HEK293 (cell line): ENCODE measurements at regions not wholly inside any gene's neighbourhood (a gene's known extent, or its start where the extent isn't known, plus 50 kb on each side); places are given as distances from the start of the nearest gene placed in this dataset.

Experiments used
- CTCF ChIA-PET: fragments of 350-600 bp; formaldehyde crosslinking; extraction: SDS; loops from one replicate; lab custom pipeline; 2021; ENCODE audit warnings: antibody characterized with exemption; lab: Yijun Ruan, JAX
- POLR2A ChIA-PET: fragments of 300-600 bp; formaldehyde crosslinking; extraction: SDS; loops from one replicate; lab custom pipeline; 2020; ENCODE audit warnings: antibody characterized with exemption, inconsistent platforms; lab: Yijun Ruan, JAX
- H3K27ac ChIP-seq: fragments of 200-500 bp; sonication (Bioruptor generic); 2 replicates; pipeline ENCODE4 v1.5.1; 2014; ENCODE audit warnings: low read depth, low read length, control low read depth, inconsistent platforms; ENCODE audit errors: extremely low read depth
- H3K36me3 ChIP-seq, 2 experiments: fragments of 200-500 bp in 1 of 2; sonication (Bioruptor generic) in 1 of 2; 1 replicate in 1 of 2; 2 replicates in 1 of 2; pipeline ENCODE4 v1.5.1; 2014 to 2017; ENCODE audit warnings: inconsistent platforms in 2 of 2, low read length in 2 of 2; ENCODE audit not compliant: control insufficient read depth in 2 of 2, insufficient read depth in 1 of 2
- H3K4me1 ChIP-seq: fragments of 200-500 bp; sonication (Bioruptor generic); 2 replicates; pipeline ENCODE4 v1.5.1; 2014; ENCODE audit warnings: mild to moderate bottlenecking, low read length, inconsistent platforms; ENCODE audit not compliant: control insufficient read depth, insufficient read depth
- H3K4me3 ChIP-seq: 2 replicates; pipeline ENCODE4 v1.5.1; 2011; ENCODE audit warnings: low read depth, mild to moderate bottlenecking, control low read depth, low read length, moderate library complexity
- H3K9me3 ChIP-seq: fragments of 200-500 bp; sonication (Bioruptor generic); 2 replicates; pipeline ENCODE4 v1.5.1; 2014; ENCODE audit warnings: low read depth, low read length, inconsistent platforms; ENCODE audit not compliant: control insufficient read depth, insufficient read depth
- CTCF ChIP-seq: fragments of 450-650 bp; formaldehyde crosslinking; IDR thresholded peaks from 2 replicates; pipeline ENCODE4 v1.5.1; 2016; ENCODE audit warnings: missing biosample characterization, missing genetic modification characterization
- GLI4 ChIP-seq: fragments of 450-650 bp; formaldehyde crosslinking; IDR thresholded peaks from 2 replicates; pipeline ENCODE4 v1.5.1; 2016; ENCODE audit warnings: missing biosample characterization, missing genetic modification characterization
- MZF1 ChIP-seq: fragments of 450-650 bp; formaldehyde crosslinking; IDR thresholded peaks from 2 replicates; pipeline ENCODE4 v1.5.1; 2017; ENCODE audit warnings: missing biosample characterization, missing genetic modification characterization, borderline replicate concordance
- ZBTB8A ChIP-seq: fragments of 450-650 bp; formaldehyde crosslinking; IDR thresholded peaks from 2 replicates; pipeline ENCODE4 v1.5.1; 2016; ENCODE audit warnings: missing biosample characterization, missing genetic modification characterization
- ZEB2 ChIP-seq: fragments of 450-650 bp; formaldehyde crosslinking; IDR thresholded peaks from 2 replicates; pipeline ENCODE4 v1.5.1; 2016; ENCODE audit warnings: missing biosample characterization, missing genetic modification characterization
- ZNF138 ChIP-seq: fragments of 450-650 bp; formaldehyde crosslinking; IDR thresholded peaks from 2 replicates; pipeline ENCODE4 v1.5.1; 2016; ENCODE audit warnings: missing biosample characterization, missing genetic modification characterization, borderline replicate concordance
- ZNF16 ChIP-seq: fragments of 450-650 bp; formaldehyde crosslinking; IDR thresholded peaks from 2 replicates; pipeline ENCODE4 v1.5.1; 2016; ENCODE audit warnings: low read depth, missing biosample characterization, missing genetic modification characterization
- ZNF2 ChIP-seq: fragments of 450-650 bp; formaldehyde crosslinking; IDR thresholded peaks from 2 replicates; pipeline ENCODE4 v1.5.1; 2016; ENCODE audit warnings: missing biosample characterization, missing genetic modification characterization
- ZNF324 ChIP-seq: fragments of 450-650 bp; formaldehyde crosslinking; IDR thresholded peaks from 2 replicates; pipeline ENCODE4 v1.5.1; 2016; ENCODE audit warnings: missing biosample characterization, missing genetic modification characterization
- ZNF48 ChIP-seq: fragments of 450-650 bp; formaldehyde crosslinking; IDR thresholded peaks from 2 replicates; pipeline ENCODE4 v1.5.1; 2016; ENCODE audit warnings: missing biosample characterization, missing genetic modification characterization
- ZNF596 ChIP-seq: fragments of 450-650 bp; IDR thresholded peaks from 2 replicates; pipeline ENCODE4 v1.5.0; 2018; ENCODE audit warnings: missing biosample characterization, mild to moderate bottlenecking, missing genetic modification characterization, moderate library complexity
- ZNF610 ChIP-seq: fragments of 450-650 bp; formaldehyde crosslinking; IDR thresholded peaks from 2 replicates; pipeline ENCODE4 v1.5.1; 2016; ENCODE audit warnings: missing biosample characterization, missing genetic modification characterization, borderline replicate concordance
- ZNF707 ChIP-seq: fragments of 450-650 bp; formaldehyde crosslinking; IDR thresholded peaks from 2 replicates; pipeline ENCODE4 v1.5.1; 2016; ENCODE audit warnings: missing biosample characterization, missing genetic modification characterization
- ZNF837 ChIP-seq: fragments of 450-650 bp; formaldehyde crosslinking; IDR thresholded peaks from 2 replicates; pipeline ENCODE4 v1.5.1; 2016; ENCODE audit warnings: missing biosample characterization, missing genetic modification characterization
- TF ChIP-seq, protein P1 (sequence below): fragments of 450-650 bp; formaldehyde crosslinking; IDR thresholded peaks from 2 replicates; pipeline ENCODE4 v1.5.1; 2016; ENCODE audit warnings: missing biosample characterization, missing genetic modification characterization
- TF ChIP-seq, protein P2 (sequence below): fragments of 450-650 bp; formaldehyde crosslinking; IDR thresholded peaks from 2 replicates; pipeline ENCODE4 v1.5.1; 2016; ENCODE audit warnings: missing biosample characterization, missing genetic modification characterization, borderline replicate concordance

DNA sequence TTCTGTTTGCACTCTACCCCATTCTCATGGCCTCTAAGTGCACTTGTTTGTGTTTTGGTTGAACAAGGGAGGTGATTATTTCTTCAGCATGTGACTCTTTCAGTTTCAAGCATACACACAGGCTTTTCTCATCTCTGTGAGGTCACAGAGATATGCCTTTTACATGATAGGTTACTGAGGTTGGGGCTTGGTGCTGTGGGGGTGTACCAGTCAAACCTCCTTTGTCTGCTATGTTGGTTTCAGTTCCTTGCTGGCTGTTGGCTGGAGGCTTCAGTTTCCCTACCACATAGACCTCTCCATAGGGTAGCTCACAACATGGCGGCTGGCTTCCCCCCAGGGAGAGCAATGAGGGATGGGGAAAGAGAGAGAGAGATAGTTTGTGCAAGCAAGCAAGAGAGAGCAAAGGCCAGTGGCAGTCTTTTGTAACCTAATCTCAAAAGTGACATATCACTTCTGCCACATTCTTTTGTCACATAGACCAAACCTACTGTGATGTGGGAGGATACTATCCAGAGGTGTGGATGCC, 96.7 kb upstream of the SEMA6A start:
- H3K27ac ChIP-seq: no peak overlapping the region
- H3K36me3 ChIP-seq: no peaks in the 10 kb centered on the region
- no peaks in the 10 kb centered on the region for H3K4me1 ChIP-seq
- no peak for TF ChIP-seq ZNF837 (tag by site-specific recombination)
- no peak for TF ChIP-seq MZF1
- TF ChIP-seq GLI4 (tag by site-specific recombination): no peak
- TF ChIP-seq ZNF610 (tag by site-specific recombination): no peak
- TF ChIP-seq ZBTB8A: no peak
- TF ChIP-seq ZEB2 (tag by site-specific recombination): no peak
- TF ChIP-seq ZNF16 (tag by site-specific recombination): no peak
- TF ChIP-seq, protein P1, sequence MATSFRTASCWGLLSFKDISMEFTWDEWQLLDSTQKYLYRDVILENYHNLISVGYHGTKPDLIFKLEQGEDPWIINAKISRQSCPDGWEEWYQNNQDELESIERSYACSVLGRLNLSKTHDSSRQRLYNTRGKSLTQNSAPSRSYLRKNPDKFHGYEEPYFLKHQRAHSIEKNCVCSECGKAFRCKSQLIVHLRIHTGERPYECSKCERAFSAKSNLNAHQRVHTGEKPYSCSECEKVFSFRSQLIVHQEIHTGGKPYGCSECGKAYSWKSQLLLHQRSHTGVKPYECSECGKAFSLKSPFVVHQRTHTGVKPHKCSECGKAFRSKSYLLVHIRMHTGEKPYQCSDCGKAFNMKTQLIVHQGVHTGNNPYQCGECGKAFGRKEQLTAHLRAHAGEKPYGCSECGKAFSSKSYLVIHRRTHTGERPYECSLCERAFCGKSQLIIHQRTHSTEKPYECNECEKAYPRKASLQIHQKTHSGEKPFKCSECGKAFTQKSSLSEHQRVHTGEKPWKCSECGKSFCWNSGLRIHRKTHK: no peak
- no peak for TF ChIP-seq ZNF324 (tag by site-specific recombination)
- TF ChIP-seq ZNF2 (tag by site-specific recombination): no peak
- TF ChIP-seq ZNF48 (tag by site-specific recombination): no peak
- H3K9me3 ChIP-seq: no peaks in the 10 kb centered on the region
- H3K4me3 ChIP-seq: no peak overlapping the region
- ChIA-PET CTCF (interaction anchor here (0.9 kb wide), 1 partner anchor 9 kb away, joined by 3 read pairs; no protein-coding TSS in a partner anchor), POLR2A (no interaction called here)

DNA sequence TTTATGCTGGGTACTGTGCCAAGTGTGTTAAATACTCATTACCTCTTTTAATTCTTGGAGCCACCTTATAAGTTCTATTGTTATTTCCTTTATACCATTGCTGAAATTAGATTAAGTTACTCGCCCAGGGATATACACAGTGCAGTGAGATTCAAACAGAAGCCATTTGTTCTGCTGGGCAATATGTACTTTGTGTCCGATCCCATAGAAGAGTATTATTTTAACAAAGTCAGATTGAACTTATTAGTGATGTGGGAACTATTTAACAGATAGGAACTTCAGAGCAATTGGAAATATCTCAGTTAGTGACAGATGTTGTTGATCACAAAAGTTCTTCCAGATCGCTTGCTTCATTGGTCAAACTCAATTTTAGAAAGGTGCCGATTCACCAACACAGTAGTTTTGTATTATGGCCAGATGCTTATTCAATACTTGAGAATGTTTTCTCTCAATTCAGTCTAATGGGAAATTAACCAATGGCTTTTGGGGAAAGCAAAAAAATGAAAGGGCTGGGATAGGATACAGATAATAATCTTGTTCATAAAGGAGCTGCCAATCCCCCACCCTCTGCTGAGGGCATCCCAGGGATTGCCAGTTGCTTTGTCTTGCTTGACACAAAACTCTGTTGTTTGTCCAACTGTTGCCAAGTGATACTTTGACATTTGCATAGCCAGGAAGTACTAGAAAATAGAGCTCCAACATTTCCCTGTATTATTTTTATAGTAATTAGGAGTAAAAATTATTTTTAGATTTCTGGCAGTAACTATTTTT, 94.8 kb upstream of the SEMA6A start:
- POLR2A ChIA-PET: no interaction called here
- Histone ChIP-seq H3K9me3 (no peaks in the 10 kb centered on the region), H3K4me1 (no peaks in the 10 kb centered on the region), H3K36me3 (no peaks in the 10 kb centered on the region), H3K4me3 (no peak overlapping the region), H3K27ac (no peak overlapping the region)
- TF ChIP-seq ZNF138 (tag by site-specific recombination) (no peak), GLI4 (tag by site-specific recombination) (no peak)
- CTCF ChIA-PET: no interaction called here

GRCh38 chr5:116668390-116668789, 93.8 kb upstream of the SEMA6A start:
- no peaks in the 10 kb centered on the region for H3K4me1 ChIP-seq
- no peaks in the 10 kb centered on the region for H3K36me3 ChIP-seq
- TF ChIP-seq CTCF (no peak), ZNF596 (tag by site-specific recombination) (no peak), ZNF707 (no peak)
- TF ChIP-seq, protein P2, sequence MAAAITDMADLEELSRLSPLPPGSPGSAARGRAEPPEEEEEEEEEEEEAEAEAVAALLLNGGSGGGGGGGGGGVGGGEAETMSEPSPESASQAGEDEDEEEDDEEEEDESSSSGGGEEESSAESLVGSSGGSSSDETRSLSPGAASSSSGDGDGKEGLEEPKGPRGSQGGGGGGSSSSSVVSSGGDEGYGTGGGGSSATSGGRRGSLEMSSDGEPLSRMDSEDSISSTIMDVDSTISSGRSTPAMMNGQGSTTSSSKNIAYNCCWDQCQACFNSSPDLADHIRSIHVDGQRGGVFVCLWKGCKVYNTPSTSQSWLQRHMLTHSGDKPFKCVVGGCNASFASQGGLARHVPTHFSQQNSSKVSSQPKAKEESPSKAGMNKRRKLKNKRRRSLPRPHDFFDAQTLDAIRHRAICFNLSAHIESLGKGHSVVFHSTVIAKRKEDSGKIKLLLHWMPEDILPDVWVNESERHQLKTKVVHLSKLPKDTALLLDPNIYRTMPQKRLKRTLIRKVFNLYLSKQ (tag by site-specific recombination): no peak
- TF ChIP-seq, all 188 proteins: peak for 0
- CTCF ChIA-PET: no interaction called here
- no peak overlapping the region for H3K4me3 ChIP-seq
- no peaks in the 10 kb centered on the region for H3K9me3 ChIP-seq
- POLR2A ChIA-PET: no interaction called here
- H3K27ac ChIP-seq: no peak overlapping the region
